GM12878 (cell line): ENCODE measurements at regions not wholly inside any gene's neighbourhood (a gene's known extent, or its start where the extent isn't known, plus 50 kb on each side); places are given as distances from the start of the nearest gene placed in this dataset.

ENCODE experiments used
- CBFB ChIP-seq: IDR thresholded peaks from 2 replicates; pipeline ENCODE4 v1.6.1; 2016; ENCODE audit warnings: antibody characterized with exemption, low read depth
- CTCF ChIP-seq, 3 experiments: IDR thresholded peaks in 2 of 3; conservative IDR thresholded peaks in 1 of 3; 2 replicates each; pipeline ENCODE4 v1.5.1; 2011; ENCODE audit warnings: low read depth in 3 of 3, low read length in 3 of 3, mild to moderate bottlenecking in 3 of 3, control low read depth in 2 of 3, moderate library complexity in 2 of 3, inconsistent platforms in 1 of 3, mixed read lengths in 1 of 3; ENCODE audit not compliant: control insufficient read depth in 2 of 3, insufficient read depth in 1 of 3; ENCODE audit errors: extremely low read depth in 1 of 3
- POLR2AphosphoS5 ChIP-seq: IDR thresholded peaks from 2 replicates; pipeline ENCODE4 v1.6.1; 2011; ENCODE audit warnings: mild to moderate bottlenecking, low read length, inconsistent platforms

GRCh38 chr14:53378142-53378541, 225.0 kb upstream of the DDHD1 start:
- TF ChIP-seq CTCF (IDR thresholded peaks at IDR 0.05 in 2 of 3, conservative IDR thresholded peaks at IDR 0.05 in 1 of 3; ENCODE audit: control insufficient read depth in 2 of 3, extremely low read depth in 1 of 3, insufficient read depth in 1 of 3, low read depth in 3 of 3, low read length in 3 of 3) (no peak), CBFB (no peak), POLR2AphosphoS5 (no peak)
